ENCODE measurements at regions not wholly inside any gene's neighbourhood (a gene's known extent, or its start where the extent isn't known, plus 50 kb on each side); places are given as distances from the start of the nearest gene placed in this dataset.
A peak's percentile ranks its signal among the peaks of the same experiment; 100 is the strongest.
"Not testable (repeated sequence)": the region's sequence is repeated elsewhere in the genome, so short reads cannot be mapped to it uniquely, and the experiment has no call there.

DNA sequence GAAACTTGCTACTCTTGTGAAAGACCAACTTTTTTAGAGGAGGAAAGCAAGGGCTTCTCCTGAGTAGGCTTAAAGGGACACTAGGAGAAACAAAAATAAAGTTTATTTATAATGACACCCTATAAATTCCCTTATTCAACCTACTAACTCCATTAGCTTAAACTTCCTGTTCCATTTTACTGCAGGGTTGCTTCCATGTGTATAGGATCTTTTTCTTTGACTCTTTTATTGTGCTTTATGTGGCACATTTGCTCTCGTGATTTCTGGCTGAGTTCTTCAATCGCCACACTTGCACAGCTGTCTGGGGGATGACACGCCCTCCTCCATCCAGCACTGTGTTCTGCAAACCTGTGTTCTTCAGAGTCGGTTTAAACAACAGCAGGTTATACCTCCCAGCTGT is 225.7 kb upstream of the NPVF start:
- no peak for DNase-seq (ENCODE audit: low read depth)

DNA sequence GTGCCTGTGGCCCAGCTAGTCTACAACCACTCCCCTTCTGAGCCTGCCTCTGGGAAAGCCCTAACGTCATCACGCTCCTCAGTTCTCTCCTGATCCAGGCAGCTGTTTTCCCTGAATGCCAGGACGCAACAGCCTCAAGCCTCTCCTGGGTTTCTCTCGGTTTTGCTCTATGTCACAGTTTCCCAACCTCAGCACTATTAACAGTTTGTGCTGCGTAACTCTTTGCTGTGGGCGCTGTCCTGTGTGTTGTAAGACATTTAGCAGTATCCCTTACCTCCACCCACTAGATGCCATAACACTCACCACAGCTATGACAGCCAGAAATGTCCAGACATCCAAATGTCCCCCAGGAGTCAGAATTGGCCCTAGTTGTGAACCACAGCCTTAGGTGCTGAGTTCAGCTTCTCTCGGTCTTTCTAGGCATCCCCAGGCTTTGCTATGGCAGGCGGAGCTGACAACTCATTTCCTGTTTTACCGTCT is 226.3 kb upstream of the NPVF start:
- no peak for DNase-seq (ENCODE audit: low read depth)

DNA sequence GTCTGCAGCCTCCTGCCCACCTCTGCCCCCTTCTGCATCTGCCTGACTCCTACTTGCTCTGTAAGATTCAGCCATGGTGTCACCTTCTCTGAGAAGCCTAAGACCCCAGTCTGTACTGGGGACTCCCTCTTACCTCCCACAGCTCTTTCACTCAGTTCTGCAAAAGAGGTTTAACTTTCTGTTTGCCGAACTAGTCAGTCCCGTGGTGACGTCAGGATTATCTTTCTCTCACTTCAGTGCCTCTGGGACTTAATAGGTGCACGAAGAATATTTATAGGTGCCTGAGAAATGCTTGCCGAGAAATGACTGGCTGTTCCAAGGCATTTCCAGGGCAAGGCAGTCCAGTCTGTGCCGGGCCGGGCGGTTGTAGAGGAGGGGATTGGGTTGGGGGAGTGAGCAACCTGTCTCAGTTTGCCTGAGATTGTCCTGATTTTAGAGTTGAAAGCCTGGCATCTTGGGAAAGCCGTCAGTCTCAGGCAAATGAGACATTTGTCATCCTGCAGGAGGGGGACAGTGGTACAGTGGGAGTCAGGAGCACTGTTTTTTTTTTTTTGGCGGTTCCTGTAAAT is 227.5 kb upstream of the NPVF start:
- no peak for DNase-seq (ENCODE audit: low read depth)

DNA sequence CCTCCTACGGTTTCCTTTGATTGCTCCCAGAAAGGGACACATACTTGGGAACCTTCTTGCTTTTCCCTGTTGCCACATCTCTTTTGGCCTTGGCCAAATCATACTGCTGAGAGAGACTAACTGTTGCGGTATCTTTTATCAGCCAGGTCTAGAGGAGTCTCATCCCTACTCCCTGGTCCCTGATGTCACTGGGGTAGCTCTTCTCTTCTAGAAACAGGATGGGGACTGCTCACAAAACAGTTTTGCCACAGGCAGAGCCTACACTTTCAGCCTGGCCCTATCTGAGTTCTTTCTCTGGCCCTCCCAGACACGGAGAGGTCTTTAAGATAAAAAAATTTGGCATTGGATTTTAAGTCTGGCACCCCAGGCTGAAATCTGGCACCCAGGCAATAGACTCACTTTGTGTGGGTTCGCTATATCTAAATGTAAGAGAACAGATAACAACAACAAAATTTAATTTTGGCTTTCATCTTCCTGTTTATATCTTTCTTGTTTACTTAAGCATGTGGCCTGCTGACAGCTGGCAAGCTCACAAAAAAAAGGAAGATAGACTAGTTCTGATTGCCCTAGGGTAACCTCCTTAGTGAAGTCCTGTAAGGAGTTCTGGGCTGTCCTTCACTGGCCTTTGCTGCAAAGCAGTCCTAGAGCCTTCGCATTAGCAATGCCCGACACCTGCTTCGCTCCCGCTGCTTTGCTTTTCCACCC is 228.3 kb upstream of the NPVF start:
- no peak for DNase-seq (ENCODE audit: low read depth)

DNA sequence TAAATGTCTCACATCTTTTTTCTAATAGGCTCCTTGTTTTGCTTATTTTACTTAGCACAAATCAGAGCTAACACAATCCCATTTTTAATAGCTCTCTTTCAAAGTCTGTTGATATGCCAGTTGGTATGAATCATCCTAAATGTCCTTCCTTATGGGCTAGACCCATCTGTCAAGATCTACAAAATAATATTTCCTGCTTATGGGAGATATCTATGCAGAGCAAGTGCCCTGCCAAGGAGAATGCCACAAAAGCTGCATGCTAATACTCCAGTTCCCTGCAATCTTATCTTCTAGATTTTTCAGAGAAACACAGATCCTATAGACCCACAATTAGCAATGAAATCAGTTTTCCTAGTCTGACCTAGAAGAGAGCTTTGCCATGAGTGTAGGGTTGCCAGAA is 230.8 kb upstream of the NPVF start:
- DNase-seq (ENCODE audit: low read depth) = no peak

DNA sequence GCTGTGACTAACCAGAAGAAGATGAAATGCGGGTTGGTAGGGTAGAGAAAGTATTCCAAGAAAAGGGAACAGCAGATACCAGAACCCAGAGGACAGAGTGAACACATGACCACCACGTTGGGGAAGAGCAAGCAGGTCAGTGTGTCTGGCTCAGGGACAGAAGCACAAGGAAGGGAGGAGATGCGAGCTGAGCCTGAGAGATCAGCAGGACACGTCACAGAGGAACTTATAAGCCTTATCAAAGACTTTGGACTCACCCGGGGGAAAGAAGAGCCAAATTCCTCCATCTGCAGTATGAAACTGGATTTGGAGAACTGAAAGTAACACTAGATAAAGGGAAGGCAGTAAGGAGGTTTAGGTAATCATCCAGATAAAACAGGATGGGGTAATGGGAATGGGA is 232.1 kb upstream of the NPVF start:
- no peak for DNase-seq (ENCODE audit: low read depth)

DNA sequence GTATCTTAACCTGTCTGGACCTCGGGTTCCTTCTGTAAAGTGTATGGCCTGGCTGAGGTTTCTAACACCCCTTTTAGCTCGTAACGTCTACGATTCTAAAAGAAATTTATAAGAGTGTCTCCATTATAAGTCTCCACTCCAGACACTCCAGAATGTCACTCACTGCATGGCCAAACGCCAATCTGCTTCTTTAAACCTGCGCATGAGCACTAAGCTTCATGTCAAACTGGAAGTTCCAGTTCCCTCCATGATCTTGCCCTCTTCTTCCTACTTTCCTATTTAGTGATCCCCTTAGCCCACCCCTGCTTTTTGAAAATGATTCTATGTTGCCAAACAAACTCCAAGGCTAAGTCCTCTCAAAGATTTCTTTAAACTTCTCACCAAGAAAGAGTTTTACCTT is 241.4 kb upstream of the NPVF start:
- DNase-seq (ENCODE audit: low read depth) = no peak

DNA sequence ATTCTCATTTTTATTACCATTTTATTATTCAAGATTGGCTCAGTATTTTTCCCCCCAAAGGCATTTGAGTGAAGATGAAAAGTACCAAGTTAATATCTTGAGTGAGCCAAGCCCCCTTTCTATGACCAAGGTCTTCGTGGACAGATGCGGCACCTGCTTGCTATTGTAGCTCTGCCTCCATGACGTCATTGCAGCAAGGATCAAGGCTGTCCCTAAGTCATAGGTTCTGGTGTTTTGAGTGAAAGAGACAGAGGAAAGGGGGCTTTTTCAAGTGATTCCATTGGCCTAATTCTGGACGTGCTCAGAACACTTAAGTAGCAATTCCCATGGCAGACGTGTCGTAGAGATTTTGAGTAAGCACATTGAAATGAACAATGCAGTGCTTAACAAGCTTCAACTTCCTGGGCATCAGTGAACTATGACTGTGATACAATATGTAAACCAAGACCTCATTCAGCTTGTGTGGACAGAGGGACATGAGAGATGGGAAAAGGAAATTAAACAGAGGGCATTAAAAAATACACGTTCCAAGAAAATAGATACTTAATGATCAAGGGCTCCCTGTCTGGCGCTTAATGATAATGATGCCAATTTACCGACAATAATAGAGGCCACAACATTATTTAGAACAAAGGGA is 248.7 kb upstream of the NPVF start:
- no peak for DNase-seq (ENCODE audit: low read depth)

DNA sequence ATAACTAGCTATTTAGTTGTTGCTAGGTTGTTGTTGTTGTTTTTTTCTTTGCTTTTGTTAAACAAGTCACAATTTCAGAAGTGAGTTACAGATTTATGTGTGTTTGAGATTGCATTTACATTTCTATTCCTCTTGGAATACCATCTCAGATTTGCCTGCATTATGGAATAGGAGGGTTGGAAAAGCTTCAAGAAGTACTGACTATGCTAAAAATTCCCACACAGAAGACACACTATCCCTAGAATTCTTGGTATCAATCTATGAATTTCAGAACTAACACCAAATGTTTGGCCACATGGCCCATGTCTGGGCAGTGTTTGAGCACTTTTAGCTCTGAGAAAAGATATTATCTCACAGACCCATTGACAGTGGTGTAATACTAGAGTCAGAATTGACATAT is 249.9 kb upstream of the NPVF start:
- DNase-seq (ENCODE audit: low read depth) = not testable (repeated sequence)

DNA sequence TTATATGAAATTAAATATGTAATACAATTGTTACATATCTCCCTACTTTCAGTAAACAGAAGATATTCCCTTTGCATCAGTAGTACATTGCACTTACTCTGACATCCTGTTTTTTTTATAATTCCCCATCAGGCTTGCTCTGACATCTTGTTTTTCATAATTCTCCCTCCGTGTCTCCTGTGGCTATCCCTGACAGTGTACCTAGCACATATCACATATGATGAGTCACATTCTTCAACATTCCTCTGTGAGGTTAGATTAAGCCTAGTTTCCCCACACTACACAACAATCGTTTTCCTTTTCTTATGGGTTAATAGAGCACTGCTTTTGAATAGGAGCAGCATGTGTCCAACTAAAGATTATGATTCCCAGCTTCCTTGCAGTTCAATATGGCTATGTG is 250.6 kb upstream of the NPVF start:
- no peak for DNase-seq (ENCODE audit: low read depth)

DNA sequence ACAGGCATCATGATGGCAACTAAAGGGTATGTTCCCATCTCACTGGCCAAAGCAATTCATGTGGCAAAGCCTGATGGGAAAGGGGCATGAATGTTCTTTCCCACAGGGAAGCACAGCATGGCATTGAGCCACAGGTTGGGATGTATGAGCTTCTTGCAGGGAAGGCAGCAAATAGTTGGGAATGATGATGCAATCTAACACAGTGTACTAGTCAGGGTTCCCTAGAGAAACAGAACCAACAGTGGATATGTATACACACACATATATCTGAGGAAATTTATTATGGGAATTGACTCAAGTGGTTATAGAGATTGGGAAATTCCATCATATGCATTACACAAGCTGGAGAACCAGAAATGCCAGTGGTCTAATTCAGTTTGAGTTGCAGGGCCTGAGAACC is 253.6 kb upstream of the NPVF start:
- peak; percentile 16 for DNase-seq (ENCODE audit: low read depth)

DNA sequence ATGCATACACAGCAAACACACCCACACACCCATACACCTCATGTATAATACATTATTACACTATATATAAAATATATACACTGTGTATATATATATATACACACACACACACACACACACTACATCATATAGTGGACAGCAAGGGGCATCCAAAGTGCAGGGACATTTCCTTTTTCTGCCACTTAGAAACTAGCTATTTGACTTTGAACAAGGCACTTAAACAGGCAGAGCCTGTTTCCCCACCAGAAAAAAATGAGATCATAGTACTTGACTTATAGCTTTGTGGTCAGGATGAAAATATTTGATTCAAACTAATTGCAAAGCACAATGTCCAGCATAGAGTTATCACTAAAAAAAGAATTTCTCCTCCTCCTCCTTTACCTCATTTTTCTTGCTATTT is 254.3 kb upstream of the NPVF start:
- no peak for DNase-seq (ENCODE audit: low read depth)

DNA sequence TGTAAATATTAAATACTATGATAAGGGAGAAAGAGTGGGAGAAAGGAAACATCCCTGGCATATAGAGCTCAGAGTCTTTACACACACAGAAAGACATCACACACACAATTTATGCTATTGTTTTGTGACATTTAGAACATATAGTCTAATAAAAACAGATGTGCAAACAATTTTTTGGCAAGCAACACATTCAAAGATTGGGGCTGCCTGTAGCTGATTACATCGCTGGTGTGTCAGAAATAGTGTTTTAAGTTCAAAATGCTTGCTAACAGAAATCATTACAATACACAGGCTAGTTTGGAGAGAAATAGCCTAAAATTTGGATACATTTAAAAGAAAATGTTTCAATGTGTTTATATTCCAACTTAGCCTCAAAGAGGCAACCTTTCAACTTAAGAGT is 256.7 kb upstream of the NPVF start:
- no peak for DNase-seq (ENCODE audit: low read depth)

DNA sequence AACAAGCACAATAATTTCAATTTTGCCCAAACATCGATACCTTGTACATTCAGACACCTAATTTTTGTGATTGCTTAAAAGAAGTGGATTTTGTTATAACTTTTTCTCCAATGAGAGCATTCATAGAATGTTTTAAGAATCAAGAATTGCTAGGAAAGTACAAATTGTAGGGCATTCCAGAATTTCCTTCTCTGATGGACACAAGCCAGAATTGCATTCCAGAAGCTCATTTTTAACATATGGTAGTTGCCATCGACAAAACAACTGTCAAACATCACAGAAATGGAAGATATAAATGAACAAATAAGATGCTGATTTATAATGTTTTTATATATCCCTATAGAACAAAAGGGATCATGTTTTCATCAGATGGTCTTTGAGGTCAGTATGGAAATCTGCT is 258.4 kb upstream of the NPVF start:
- DNase-seq (ENCODE audit: low read depth) = no peak

DNA sequence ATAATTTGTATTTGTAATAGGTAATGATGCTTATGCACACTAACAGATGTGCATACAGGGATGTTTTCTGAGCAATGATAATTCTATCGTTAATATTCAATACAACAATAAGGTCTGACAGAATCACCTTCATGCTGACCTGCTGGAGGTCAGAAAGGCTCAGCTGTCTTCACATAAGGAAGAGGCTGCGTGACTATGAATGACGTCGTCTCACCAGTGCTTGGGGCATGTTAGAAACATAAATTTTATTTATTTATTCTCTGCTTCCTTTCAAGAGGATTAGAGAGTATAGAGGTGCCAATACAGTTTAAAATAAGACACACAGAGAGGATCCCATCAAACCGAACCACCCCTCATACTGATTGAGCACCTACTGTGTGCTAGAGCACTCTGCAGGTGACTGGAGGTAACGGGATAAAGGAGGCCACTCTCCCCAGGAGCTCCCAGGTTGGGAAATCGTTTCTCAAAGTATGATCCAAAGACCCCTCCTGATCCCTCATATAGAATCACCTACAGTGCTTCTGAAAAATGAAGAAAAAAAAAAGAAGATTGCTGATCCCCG is 265.6 kb upstream of the NPVF start:
- DNase-seq (ENCODE audit: low read depth) = no peak

DNA sequence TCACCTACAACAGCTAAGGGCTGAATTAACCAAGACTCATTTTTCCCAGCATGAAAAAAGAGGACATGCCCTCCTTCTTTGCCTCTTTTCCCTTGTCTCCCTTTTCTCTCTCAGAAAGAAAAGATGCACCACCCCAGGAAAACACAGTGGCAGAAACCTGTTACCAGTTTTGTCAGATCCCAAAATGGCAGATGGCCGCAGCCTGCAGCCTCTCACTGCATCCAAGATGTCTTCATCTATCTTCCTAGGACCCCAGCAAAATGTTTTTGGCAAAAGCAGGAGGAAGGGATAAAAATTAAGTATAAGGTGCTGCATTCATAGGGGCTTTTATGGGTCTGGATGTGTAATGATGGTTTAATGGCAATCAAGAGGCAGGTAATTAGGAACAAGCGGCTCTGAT is 266.6 kb upstream of the NPVF start:
- no peak for DNase-seq (ENCODE audit: low read depth)

DNA sequence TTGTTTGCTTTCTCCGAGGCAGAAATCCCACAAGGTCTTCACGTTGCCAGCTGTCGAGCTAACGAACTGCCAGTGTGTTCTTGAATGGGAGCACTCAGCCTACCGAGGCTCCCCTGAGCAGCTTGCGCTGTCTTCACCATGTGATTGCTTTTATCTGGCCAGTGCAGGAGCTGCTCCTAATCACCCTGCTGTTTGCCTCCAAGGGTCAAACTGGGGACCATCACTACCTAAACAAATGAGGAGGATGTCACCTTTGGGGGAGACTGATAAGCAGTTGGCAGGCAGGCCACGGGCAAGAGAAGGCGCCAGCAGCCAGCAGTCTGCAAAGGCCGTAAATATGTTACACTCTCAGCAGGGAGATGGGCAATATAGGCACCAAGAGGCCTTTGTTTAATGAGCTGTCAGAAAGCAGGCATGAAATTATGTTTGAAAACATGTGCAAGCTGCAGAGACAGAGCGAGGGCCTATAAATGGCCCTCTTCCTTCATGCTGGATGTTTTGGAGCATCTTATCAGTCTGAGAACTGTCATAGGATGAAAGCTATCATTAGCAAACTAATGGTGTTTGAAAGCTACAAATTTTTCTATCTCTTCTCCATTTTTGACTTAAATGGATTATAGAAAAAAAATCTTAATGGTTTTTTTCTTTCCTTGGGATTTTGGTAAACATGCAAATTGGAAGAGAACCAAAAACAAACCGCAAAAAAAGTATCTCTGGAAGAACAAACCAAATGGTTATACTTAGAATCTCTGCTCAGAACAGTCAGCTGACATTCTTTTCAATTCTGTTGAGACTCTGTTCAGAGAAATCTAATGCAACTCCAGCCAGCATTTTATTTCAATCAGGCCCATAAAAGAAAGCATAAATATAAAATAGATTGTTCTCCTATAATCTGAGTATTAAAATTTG is 267.3 kb upstream of the NPVF start:
- no peak for DNase-seq (ENCODE audit: low read depth)

DNA sequence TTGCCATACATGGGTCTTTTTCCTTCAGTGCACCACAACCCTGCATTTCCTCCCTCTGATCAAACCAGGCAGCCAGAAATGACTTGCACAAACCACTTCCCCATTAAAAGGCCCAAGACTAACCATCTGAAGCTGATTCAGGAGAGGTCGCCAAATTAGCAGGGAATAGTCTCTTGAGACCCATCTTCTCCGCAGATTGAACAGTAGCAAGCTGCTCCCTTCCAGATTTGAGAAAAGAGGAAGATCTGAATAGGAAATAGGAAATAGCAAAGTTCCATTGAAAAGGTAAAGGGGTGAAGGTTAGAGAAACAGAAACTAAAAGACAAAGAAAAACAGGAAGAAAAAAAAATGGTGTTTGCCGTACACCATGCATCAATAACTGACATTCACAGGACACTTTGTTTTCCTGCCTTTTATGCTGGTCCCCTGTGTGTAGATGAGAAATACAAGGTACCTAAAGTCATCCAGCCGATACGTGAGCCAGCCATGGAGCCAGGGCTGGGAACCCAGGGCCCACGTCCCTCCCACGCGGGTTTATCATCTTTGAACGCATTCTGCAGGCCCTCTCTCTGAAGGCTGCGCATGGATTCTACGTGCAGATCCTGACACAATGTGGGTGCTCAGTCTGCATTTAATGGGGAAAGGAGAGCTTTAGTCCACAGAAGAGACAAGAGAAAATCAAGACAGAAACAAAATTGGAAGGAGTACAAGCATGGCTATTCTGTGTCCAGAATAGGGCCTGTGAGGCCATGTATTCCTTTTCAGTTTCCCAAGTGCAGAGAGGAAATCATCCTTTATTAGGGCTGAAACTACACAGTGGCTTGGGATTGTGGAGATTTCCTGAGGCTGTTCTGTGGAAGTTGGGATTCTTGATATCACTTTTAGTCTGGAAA is 268.4 kb upstream of the NPVF start:
- no peak for DNase-seq (ENCODE audit: low read depth)

DNA sequence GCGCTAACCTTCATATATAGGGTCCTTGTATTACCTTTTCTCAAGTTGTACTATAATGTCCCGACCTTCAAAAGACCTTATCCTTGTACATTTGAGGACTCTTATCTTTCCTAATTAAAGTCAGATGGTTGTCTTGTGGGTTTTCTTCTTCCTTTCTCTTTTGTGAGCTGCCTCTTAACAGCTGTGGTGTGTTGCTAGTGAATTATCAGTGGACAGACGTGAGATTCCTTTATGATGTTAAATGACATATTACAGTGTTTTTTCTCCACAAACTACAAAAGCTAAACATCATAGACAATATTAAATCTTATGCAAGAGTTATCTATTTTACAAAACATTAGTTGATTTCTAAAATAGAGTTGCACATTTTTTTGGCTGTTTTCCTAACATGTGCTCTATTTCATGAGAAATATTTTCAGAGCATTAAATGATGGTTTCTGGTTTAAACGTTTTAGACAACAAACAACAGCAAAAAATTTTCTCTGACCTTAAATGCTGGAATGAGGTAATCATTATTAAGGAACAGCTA is 272.2 kb upstream of the NPVF start:
- no peak for DNase-seq (ENCODE audit: low read depth)

DNA sequence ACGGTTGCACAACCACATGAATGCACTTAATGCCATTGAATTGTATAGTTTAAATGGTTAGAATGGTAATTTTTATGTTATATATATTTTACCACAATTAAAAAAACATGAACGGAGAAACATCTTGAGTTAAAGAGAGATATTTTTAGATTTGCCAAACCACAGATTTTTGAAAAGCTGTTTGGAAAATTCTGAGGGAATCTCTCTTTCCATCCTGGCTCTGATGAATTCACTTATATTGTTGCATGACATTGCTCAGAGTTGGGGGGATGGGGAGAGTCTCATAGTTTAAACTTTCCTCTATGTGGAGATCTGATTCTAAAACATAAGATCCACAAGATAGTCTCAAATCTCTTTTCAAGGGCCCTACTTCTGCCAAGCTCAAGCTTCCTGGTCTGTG is 275.0 kb upstream of the NPVF start:
- no peak for DNase-seq (ENCODE audit: low read depth)

DNA sequence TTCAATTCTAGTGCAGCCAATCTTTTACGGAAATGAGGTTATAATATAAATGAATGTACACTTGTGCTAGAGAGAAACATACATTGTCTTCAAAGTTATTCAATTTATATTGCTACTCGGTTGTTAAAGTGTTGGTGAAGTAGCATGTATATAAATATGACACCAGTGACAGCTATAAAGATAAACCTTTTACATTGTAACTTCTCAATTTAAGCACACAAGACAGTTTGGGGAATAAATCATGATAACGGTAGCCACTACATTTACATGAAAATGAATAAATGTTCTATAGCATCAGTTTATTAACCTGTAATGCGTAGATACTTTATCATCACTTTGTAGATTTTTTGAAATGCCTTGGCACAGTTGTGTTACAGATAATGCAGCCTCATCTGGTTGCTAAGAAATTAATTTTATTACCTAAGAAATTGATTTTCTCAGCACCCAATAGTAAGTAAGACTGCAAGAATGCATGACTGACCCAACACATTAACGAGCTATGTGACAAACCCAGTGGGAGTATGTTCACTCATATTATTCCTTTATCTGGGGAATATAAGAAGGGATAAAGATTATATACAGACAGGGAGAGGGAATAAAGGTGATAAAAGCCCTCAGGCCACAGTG is 283.9 kb upstream of the NPVF start:
- DNase-seq (ENCODE audit: low read depth) = no peak
